ENCODE measurements at regions not wholly inside any gene's neighbourhood (a gene's known extent, or its start where the extent isn't known, plus 50 kb on each side); places are given as distances from the start of the nearest gene placed in this dataset.

GRCh38 chr5:98360548-98360947 lies 412.9 kb upstream of the RGMB start:
- Histone ChIP-seq H3K27me3 (replicated peaks; ENCODE audit: insufficient read depth, low read depth, low read length, poor library complexity) (no peaks in the 10 kb centered on the region), H3K27ac (ENCODE audit: low read depth, low read length, poor library complexity, severe bottlenecking) (no peak overlapping the region), H3K9me3 (ENCODE audit: low read depth, low read length, poor library complexity, severe bottlenecking) (no peaks in the 10 kb centered on the region), H3K36me3 (ENCODE audit: insufficient read depth, low read length, poor library complexity, severe bottlenecking) (no peaks in the 10 kb centered on the region), H3K4me3 (ENCODE audit: low read depth, low read length, poor library complexity, severe bottlenecking) (no peak overlapping the region), H3K4me1 (ENCODE audit: insufficient read depth, low read length, poor library complexity, severe bottlenecking) (no peaks in the 10 kb centered on the region)
- DNase-seq (ENCODE audit: low spot score): no peak
- ChIA-PET POLR2A (ENCODE audit: low non-redundant PET) (no interaction called here), CTCF (no interaction called here)
- intact Hi-C loops (cut with micrococcal nuclease; ENCODE audit: unreplicated experiment): no loop called here
- TF ChIP-seq CTCF (conservative IDR thresholded peaks at IDR 0.05; ENCODE audit: low read depth, low read length) (no peak), EZH2 (IDR thresholded peaks at IDR 0.05; ENCODE audit: borderline replicate concordance, low read depth, low read length, poor library complexity, severe bottlenecking) (no peak)
- BruUV-seq (replicated peaks): no TSS peak

GRCh38 chr5:98363157-98363556 lies 410.3 kb upstream of the RGMB start:
- intact Hi-C loops (cut with micrococcal nuclease; ENCODE audit: unreplicated experiment): no loop called here
- Histone ChIP-seq H3K4me3 (ENCODE audit: low read depth, low read length, poor library complexity, severe bottlenecking) (no peak overlapping the region), H3K9me3 (ENCODE audit: low read depth, low read length, poor library complexity, severe bottlenecking) (no peaks in the 10 kb centered on the region), H3K36me3 (ENCODE audit: insufficient read depth, low read length, poor library complexity, severe bottlenecking) (no peaks in the 10 kb centered on the region), H3K27me3 (replicated peaks; ENCODE audit: insufficient read depth, low read depth, low read length, poor library complexity) (no peaks in the 10 kb centered on the region), H3K27ac (ENCODE audit: low read depth, low read length, poor library complexity, severe bottlenecking) (no peak overlapping the region), H3K4me1 (ENCODE audit: insufficient read depth, low read length, poor library complexity, severe bottlenecking) (no peaks in the 10 kb centered on the region)
- BruUV-seq (replicated peaks): no TSS peak
- CTCF ChIA-PET: no interaction called here
- POLR2A ChIA-PET (ENCODE audit: low non-redundant PET): no interaction called here
- no peak for DNase-seq (ENCODE audit: low spot score)
- TF ChIP-seq EZH2 (IDR thresholded peaks at IDR 0.05; ENCODE audit: borderline replicate concordance, low read depth, low read length, poor library complexity, severe bottlenecking) (no peak), CTCF (conservative IDR thresholded peaks at IDR 0.05; ENCODE audit: low read depth, low read length) (no peak)

- Histone ChIP-seq H3K4me3 (ENCODE audit: low read depth, low read length, poor library complexity, severe bottlenecking) (no peak overlapping the region), H3K9me3 (ENCODE audit: low read depth, low read length, poor library complexity, severe bottlenecking) (no peaks in the 10 kb centered on the region), H3K36me3 (ENCODE audit: insufficient read depth, low read length, poor library complexity, severe bottlenecking) (no peaks in the 10 kb centered on the region), H3K27ac (ENCODE audit: low read depth, low read length, poor library complexity, severe bottlenecking) (no peak overlapping the region), H3K4me1 (ENCODE audit: insufficient read depth, low read length, poor library complexity, severe bottlenecking) (no peaks in the 10 kb centered on the region), H3K27me3 (replicated peaks; ENCODE audit: insufficient read depth, low read depth, low read length, poor library complexity) (no peaks in the 10 kb centered on the region)
- ChIA-PET CTCF (no interaction called here), POLR2A (ENCODE audit: low non-redundant PET) (no interaction called here)
- TF ChIP-seq EZH2 (IDR thresholded peaks at IDR 0.05; ENCODE audit: borderline replicate concordance, low read depth, low read length, poor library complexity, severe bottlenecking): no peak
- TF ChIP-seq CTCF (conservative IDR thresholded peaks at IDR 0.05; ENCODE audit: low read depth, low read length): no peak
- BruUV-seq (replicated peaks): no TSS peak
- no peak for DNase-seq (ENCODE audit: low spot score)
- intact Hi-C loops (cut with micrococcal nuclease; ENCODE audit: unreplicated experiment): no loop called here
These were observed 408.9 kb upstream of the RGMB start for GRCh38 chr5:98364549-98364948.
